ENCODE measurements at regions not wholly inside any gene's neighbourhood (a gene's known extent, or its start where the extent isn't known, plus 50 kb on each side); places are given as distances from the start of the nearest gene placed in this dataset.

DNA sequence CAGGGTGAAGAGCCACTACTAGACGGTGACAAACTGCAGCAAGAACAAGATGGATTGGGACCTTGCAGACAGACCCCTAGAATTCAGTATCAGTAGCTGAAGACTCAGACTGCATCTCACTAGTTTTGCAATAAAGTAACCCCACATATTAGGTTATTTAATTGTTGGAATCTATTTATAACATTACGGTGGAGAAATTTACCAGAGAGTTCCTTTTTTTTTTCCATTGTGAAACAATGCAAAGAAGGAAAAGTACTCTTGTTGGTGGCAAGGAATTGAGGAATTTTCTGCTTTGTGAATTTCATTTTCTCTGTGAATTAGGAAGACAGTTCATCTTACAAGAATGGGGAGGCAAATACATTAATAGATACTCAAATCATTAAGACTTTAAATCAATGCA lies 185.7 kb upstream of the PPFIA2 start:
- in situ Hi-C loops (cut with HindIII; ENCODE audit: low pct_unique_long_range_greater_than_20kb, low sequenced_read_pairs) = no loop called here
- DNase-seq (ENCODE audit: low read depth, low spot score) = no peak

DNA sequence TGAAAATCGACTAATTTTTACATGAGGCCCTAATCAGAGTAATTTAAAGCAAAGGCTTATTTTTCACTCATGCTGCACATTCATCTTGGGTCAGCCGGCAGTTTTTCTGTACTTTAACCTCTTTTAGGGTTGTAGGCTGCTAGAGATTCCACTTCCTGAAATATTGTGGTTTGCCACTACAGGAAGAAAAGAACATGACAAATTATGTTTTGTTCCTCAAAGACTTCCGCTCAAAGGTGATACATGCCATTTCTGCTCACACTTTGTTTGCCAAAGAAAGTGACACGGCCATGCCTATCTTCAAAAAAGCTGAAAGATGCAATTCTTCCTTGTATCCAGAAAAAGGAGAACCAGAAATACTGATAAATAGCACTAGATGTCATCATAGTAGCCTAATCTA lies 183.4 kb upstream of the PPFIA2 start:
- no peak for DNase-seq (ENCODE audit: low read depth, low spot score)
- in situ Hi-C loops (cut with HindIII; ENCODE audit: low pct_unique_long_range_greater_than_20kb, low sequenced_read_pairs) = no loop called here

DNA sequence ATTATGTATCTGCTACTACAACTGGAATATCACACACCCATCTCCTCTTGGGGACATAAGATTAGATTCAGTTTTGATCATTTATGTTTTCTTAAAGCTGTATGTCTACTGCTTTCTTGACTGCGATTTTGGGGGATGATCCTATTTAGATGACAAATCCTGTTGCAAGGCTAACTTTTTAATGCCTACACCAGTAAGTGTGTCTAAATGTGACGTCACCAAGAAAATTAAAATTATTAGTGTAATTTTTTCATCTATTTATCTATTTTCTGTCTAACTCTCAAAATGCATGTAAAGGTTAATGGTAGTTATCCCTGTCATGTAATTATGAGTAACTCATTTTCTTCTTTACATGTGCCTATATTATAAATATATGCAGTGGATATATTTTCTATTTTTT lies 170.9 kb upstream of the PPFIA2 start:
- in situ Hi-C loops (cut with HindIII; ENCODE audit: low pct_unique_long_range_greater_than_20kb, low sequenced_read_pairs) = no loop called here

DNA sequence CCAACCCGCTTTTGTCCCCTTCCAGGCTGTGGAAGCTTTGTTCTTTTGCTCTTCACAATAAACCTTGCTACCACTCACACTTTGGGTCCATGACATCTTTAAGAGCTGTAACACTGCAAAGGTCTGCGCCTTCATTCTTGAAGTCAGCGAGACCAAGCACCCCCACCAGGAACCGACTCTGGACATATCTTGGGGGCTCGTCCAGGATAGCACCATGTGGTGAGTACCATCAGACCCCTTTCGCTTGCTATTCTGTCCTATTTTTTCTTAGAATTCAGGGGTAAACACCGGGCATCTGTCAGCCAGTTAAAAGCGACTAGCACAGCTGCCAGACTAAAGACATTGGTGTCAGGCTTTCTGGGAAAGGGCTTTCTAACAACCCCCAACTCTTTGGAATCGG lies 137.6 kb upstream of the PPFIA2 start:
- no peak for DNase-seq (ENCODE audit: low read depth, low spot score)
- in situ Hi-C loops (cut with HindIII; ENCODE audit: low pct_unique_long_range_greater_than_20kb, low sequenced_read_pairs) = no loop called here

More for the DNA sequence above, 170.9 kb upstream of the PPFIA2 start:
- no peak for DNase-seq (ENCODE audit: low read depth, low spot score)

DNA sequence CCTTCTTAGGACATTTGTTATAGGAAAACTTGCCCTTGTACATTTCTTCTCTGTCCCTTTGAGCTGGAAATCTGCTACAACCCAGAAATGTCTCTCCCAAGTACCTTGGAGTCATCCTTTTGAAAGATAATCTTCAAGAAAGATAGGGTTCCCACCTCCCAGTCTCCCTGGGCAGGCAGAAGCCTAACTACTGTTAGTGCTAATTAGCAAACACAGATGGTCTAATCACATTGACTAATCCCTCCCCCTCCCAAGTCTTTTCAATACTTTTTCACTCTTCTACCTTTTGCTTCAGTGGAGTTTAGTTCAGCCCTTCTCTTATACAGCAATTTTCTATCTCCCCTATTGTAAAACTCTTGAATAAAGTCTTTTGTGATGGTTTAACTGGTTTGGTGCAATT lies 129.8 kb upstream of the PPFIA2 start:
- in situ Hi-C loops (cut with HindIII; ENCODE audit: low pct_unique_long_range_greater_than_20kb, low sequenced_read_pairs) = no loop called here
- no peak for DNase-seq (ENCODE audit: low read depth, low spot score)

DNA sequence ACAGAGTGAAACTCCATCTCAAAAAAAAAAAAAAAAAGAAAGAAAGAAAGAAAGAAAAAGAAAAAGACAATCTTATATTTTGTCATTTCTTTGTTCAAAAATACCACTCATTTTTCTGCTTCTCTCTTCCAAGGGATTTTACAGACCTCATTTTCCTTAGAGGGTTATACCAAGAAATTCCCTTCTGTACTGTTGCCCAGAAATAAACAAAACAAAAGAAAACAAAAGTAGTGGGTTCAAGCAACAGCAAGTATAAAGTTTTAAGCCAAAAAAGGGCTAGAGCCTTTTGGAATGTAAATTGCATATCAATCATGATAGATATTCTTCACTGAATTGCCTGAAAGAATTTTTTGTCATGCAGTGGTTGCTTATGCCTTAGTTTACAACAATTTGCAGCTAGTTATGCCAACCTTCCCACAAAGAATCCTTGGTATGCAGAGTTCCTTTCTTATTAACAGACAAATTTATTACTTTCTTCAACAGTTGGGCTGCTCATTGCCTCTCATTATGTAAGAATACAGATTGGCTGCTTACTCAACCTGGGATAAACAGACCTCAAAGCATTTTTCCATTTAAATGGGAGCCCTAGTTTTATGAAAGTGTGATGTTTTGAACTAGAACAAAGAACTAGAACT lies 129.1 kb upstream of the PPFIA2 start:
- no peak for DNase-seq (ENCODE audit: low read depth, low spot score)
- in situ Hi-C loops (cut with HindIII; ENCODE audit: low pct_unique_long_range_greater_than_20kb, low sequenced_read_pairs) = no loop called here

DNA sequence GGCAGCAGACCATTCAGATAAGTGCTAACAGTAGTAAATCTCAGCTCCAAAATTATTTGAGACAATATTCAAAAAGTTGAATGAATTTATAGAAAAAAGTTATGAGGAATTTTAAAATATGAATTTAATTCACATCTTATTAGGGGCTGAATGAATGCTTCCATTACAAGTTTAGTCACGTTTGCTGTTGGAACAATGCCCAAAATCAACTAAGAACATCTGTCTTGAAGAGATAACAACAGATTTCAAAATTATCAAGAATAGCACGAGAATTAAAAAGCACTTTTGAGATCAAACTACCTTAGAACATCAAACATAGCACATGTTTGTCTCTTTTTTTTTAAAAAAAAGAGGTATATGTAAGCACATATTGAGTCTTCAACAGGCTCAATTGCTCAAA lies 115.4 kb upstream of the PPFIA2 start:
- DNase-seq (ENCODE audit: low read depth, low spot score) = no peak
- in situ Hi-C loops (cut with HindIII; ENCODE audit: low pct_unique_long_range_greater_than_20kb, low sequenced_read_pairs) = no loop called here

DNA sequence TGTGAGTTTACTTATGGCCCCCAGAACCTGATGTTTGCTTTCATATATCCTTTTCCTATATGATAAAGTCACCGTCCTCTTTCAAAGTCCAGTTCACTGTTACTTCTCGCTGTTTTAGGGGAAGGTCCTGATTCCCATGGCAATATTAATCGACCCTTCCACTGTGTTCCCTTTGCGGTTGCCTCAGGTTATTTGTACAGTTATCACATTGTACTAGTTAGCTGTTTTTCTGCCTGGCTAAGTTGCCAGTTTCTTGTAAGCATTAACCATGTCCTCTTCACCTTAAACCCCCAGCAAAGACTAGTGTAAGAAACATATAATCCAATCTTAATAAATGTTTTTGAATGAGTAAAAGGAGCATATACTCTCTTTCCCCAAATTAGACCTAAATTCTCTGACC lies 115.0 kb upstream of the PPFIA2 start:
- in situ Hi-C loops (cut with HindIII; ENCODE audit: low pct_unique_long_range_greater_than_20kb, low sequenced_read_pairs) = no loop called here
- DNase-seq (ENCODE audit: low read depth, low spot score) = no peak

DNA sequence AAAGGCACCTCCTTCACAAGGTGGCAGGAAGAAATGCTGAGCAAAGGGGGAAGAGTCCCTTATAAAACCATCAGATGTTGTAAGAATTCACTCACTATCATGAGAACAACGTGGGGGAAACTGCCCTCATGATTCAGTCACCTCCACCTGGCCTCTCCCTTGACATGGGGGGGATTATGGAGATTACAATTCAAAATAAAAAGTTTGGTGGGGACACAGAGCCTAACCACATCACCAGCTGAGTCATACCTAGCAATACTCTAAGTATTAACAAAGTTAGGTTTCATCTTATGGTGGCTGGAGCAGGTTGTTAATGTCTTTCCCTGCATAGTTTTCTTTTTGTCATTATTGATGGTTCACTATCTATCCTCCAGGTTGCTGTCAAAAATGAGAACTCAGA lies 113.2 kb upstream of the PPFIA2 start:
- in situ Hi-C loops (cut with HindIII; ENCODE audit: low pct_unique_long_range_greater_than_20kb, low sequenced_read_pairs) = no loop called here
- no peak for DNase-seq (ENCODE audit: low read depth, low spot score)

DNA sequence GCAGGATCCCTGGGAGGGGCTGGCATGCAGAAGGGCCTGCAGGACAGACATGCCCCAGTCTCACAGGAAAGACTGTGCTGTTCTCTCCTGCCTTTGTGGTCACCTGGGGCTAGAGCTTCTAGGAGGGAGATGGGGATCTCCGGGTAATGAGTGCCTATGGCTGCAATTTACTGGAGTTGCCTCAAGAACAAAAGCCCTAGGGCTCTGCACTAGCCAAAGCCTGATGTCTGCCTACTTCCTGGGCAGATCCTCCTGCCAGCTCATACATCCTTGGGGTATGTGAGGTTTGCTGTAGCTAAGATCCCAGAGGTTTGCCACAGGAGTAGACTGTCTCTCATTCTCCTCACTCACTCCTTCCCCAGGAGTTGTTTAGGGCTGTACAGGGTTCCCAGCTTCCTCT lies 106.9 kb upstream of the PPFIA2 start:
- no peak for DNase-seq (ENCODE audit: low read depth, low spot score)
- in situ Hi-C loops (cut with HindIII; ENCODE audit: low pct_unique_long_range_greater_than_20kb, low sequenced_read_pairs) = no loop called here

DNA sequence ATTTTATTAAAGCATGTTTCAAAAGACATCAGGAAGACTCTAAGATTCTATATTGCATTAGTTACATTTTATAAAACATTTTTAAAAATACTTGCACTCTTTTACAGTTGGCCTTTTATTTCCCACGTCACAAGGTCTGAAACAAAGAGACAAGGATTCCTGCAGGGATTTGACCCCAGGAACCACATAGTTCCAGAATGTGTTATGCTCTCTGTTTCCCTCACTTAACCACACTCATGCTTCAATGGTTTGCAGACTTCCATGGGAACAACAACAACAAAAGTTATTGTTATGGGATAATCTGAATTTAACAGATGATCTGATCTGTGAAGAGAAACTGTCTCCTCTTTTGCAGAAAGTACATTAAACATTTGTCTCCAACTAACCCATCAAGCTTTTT lies 104.3 kb upstream of the PPFIA2 start:
- peak; percentile 3 for DNase-seq (ENCODE audit: low read depth, low spot score)
- in situ Hi-C loops (cut with HindIII; ENCODE audit: low pct_unique_long_range_greater_than_20kb, low sequenced_read_pairs) = no loop called here

DNA sequence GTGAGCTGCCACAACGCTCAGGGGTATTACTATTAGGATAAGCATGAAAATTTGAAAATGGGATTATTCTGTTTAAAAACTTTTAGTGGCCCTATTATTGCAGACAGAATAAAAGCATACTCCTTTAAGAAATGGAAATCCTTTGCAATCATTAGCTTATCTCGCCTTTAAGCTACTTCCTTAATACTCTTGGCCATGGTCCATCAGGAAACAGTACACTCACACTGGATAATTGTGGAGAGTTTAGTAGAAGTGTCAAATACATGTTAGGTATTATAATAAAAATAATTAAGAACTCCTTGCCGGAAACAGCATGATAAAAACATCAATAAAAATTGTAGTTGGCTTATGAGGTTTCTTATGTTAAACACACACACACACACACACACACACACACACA lies 100.4 kb upstream of the PPFIA2 start:
- no peak for DNase-seq (ENCODE audit: low read depth, low spot score)
- in situ Hi-C loops (cut with HindIII; ENCODE audit: low pct_unique_long_range_greater_than_20kb, low sequenced_read_pairs) = no loop called here

DNA sequence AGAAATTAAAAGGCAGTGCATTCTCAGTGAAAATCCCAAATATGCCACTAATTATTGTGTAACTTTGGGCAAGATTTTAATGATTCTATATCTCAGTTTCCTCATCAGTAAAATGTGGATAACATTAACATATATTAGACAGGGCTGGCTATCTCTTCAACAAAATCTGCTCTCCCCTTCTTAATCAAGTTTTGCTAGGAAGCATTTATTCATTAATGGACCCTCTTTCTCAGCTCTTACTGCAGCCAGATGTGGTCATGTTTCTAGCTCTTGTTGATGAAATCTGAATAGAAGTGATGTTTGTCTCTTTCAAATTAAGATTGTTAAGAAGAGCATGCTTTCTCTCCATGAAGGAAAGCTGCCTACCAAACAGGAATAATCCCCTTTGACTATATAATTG lies 84.4 kb upstream of the PPFIA2 start:
- in situ Hi-C loops (cut with HindIII; ENCODE audit: low pct_unique_long_range_greater_than_20kb, low sequenced_read_pairs) = no loop called here
- DNase-seq (ENCODE audit: low read depth, low spot score) = no peak

DNA sequence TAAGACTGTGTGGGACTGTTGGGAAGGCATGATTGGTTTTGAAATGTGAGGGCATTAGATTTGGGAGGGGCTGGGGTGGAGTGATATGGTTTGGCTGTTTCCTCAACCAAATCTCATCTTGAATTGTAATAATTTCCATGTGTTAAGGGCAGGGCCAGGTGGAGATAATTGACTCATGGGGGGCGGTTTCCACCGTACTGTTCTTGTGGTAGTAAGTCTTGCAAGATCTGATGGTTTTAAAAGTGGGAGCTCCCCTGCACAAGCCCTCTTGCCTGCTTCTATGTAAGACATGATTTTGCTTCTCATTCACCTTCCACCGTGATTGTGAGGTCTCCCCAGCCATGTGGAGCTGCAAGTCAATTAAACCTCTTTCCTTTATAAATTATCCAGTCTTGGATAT lies 76.6 kb upstream of the PPFIA2 start:
- in situ Hi-C loops (cut with HindIII; ENCODE audit: low pct_unique_long_range_greater_than_20kb, low sequenced_read_pairs) = no loop called here
- DNase-seq (ENCODE audit: low read depth, low spot score) = no peak

DNA sequence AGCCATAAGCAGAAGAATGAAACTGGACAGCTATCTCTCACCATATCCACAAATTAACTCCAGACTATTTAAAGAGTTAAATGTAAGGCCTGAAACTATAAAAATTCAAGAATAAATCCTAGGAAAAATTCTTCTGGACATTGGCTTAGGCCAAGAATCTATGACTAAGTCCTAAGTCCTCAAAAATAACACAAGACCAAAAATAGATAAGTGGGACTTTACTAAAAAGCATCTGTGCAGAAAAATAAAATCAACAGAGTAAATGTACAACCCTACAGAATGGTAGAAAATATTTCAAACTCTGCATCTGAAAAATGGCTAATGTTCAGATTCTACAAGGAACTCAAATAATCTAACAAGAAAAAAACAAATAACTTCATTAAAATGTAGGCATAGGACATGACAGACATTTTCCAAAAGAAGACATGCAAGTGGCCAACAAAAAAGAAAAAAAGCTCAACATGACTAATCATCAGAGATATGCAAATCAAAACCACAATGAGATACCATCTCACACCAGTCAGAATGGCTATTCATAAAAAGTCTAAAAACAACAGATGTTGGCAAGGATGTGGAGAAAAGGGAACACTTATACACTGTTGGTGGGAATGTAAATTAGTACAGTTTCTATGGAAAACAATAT lies 61.0 kb upstream of the PPFIA2 start:
- in situ Hi-C loops (cut with HindIII; ENCODE audit: low pct_unique_long_range_greater_than_20kb, low sequenced_read_pairs) = no loop called here
- DNase-seq (ENCODE audit: low read depth, low spot score) = no peak

DNA sequence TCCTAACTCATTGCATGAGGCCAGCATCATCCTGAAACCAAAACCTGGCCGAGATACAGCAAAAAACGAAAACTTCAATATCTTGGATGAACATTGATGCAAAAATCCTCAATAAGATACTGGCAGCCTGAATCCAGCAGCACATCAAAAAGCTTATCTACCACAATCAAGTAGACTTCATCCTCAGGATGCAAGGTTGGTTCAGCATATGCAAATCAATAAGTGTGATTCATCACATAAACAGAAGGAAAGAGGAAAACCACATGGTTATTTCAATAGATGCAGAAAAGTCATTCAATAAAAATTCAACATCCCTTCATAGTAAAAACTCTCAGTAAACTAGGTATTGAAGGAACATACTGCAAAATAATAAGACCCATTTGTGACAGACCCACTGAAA lies 56.5 kb upstream of the PPFIA2 start:
- in situ Hi-C loops (cut with HindIII; ENCODE audit: low pct_unique_long_range_greater_than_20kb, low sequenced_read_pairs) = no loop called here
- DNase-seq (ENCODE audit: low read depth, low spot score) = no peak

DNA sequence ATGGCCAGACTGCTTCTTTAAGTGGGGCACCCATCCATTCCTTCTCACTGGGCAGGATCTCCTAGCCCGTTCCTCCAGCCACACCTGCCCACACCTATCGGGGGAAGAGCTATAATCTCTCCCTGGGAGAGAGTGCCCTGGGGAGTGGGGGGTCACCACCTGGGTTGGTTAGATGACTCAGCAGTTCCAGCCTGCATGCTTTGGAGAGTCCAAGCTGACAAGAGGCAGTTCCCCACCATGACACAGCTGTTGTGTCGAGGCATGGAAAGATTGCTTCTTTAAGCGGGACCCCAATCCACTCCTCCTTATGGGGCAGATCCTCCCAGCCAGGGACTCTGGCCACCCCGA lies 52.6 kb upstream of the PPFIA2 start:
- DNase-seq (ENCODE audit: low read depth, low spot score) = no peak

DNA sequence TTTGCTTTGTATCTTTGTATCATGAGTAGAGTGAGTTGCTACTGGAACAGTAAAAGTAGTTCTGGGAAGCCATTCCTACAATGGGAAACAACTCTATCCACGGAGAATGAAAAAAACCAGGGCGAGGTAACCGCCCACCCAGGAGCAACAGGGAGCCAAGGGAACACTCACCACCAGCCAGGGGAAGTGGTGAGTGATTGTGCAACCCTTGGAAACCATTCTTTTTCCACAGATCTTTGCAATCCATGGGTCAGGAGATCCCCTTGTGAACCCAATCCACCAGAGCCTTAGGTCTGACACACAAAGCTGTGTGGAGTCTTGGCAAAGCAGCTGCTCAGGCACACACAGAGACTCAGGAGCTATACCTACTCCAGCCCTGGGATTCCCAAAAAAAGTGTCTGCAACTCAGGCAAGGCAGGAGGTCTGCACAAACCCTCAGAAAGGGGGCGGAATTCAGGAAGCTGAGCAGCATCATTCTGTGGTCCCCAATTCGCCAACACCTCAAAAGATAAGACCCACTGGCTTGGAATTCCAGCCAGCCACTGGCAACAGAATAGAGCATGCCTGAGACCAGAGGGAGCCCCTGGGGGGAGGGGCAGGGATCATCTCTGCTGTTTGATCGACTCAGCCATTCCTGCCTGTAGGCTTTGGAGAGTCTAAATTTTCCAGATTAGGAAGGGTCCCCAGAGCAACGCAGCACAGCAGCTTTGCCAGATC lies 52.1 kb upstream of the PPFIA2 start:
- in situ Hi-C loops (cut with HindIII; ENCODE audit: low pct_unique_long_range_greater_than_20kb, low sequenced_read_pairs) = no loop called here

More for the DNA sequence above, 52.6 kb upstream of the PPFIA2 start:
- in situ Hi-C loops (cut with HindIII; ENCODE audit: low pct_unique_long_range_greater_than_20kb, low sequenced_read_pairs) = no loop called here

More for the DNA sequence above, 52.1 kb upstream of the PPFIA2 start:
- DNase-seq (ENCODE audit: low read depth, low spot score) = no peak

Measured in SK-MEL-5 (cell line).